ENCODE measurements at regions not wholly inside any gene's neighbourhood (a gene's known extent, or its start where the extent isn't known, plus 50 kb on each side); places are given as distances from the start of the nearest gene placed in this dataset.

DNA sequence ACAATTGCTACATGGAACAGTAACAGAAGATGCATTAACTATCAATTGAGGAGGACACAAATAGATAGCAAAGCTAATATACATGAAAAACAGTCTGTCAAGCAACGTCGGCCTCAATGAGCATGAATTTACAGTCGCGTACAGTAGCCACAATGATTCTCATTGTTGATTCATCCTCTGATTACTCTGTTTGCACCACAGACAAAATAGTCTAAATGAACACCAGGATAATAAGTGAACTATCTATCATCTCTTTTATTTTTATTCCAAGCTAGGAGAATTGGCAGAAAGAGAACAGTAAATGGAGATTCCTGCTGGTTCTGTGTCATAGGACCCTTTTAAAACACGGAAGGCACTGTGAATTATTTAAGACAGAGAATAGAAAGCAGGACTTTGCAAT lies 108.5 kb downstream of the EVX1 start:
- TF ChIP-seq EZH2phosphoT487 (IDR thresholded peaks at IDR 0.05; ENCODE audit: borderline replicate concordance, low read length), result no peak
- Histone ChIP-seq H3K36me3 (ENCODE audit: control insufficient read depth, low read length) (no peaks in the 10 kb centered on the region), H3K79me2 (ENCODE audit: control insufficient read depth, low read length) (no peaks in the 10 kb centered on the region), H3K4me2 (ENCODE audit: low read length) (no peak overlapping the region), H3K4me1 (ENCODE audit: control insufficient read depth, low read length) (no peaks in the 10 kb centered on the region), H3K27ac (ENCODE audit: low read depth, low read length) (no peak overlapping the region), H3K27me3 (ENCODE audit: control insufficient read depth, low read length) (peaks cover 27% of the 10 kb centered on the region), H3K4me3 (ENCODE audit: low read length) (no peak overlapping the region), H3K9me2 (replicated peaks; ENCODE audit: control insufficient read depth, low read length) (no peaks in the 10 kb centered on the region), H4K20me1 (ENCODE audit: control insufficient read depth, insufficient read depth, low read depth, low read length) (no peaks in the 10 kb centered on the region), H3F3A (ENCODE audit: control insufficient read depth, insufficient read depth) (no peaks in the 10 kb centered on the region), H3K9me3 (ENCODE audit: control insufficient read depth, insufficient read depth, low read length) (no peaks in the 10 kb centered on the region)

DNA sequence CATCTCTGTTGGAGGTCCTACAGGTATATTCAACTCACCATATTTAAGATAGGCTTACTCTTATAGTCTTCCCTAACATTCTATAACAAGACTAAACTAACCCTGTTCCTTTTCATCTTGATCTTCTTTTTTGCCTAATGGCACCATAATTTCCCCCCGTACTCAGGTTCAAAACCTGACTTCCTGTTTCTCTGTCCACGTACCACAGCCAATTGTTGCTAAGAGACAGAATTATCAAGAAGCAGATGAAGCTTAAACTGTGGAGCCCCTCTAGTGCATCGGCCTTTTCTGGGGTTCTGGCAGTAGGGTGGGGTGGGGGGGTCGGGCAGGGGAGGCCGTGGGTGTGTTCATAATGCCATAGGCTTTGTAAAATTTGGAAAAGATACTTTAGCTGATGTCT lies 109.2 kb downstream of the EVX1 start:
- H3K27ac ChIP-seq (ENCODE audit: low read depth, low read length), result no peak overlapping the region
- H3K36me3 ChIP-seq (ENCODE audit: control insufficient read depth, low read length), result no peaks in the 10 kb centered on the region
- H3K4me1 ChIP-seq (ENCODE audit: control insufficient read depth, low read length), result no peaks in the 10 kb centered on the region
- no peaks in the 10 kb centered on the region for H3K79me2 ChIP-seq (ENCODE audit: control insufficient read depth, low read length)
- no peaks in the 10 kb centered on the region for H3F3A ChIP-seq (ENCODE audit: control insufficient read depth, insufficient read depth)
- H3K9me2 ChIP-seq (replicated peaks; ENCODE audit: control insufficient read depth, low read length), result no peaks in the 10 kb centered on the region
- H3K4me2 ChIP-seq (ENCODE audit: low read length), result no peak overlapping the region
- TF ChIP-seq, protein P1, sequence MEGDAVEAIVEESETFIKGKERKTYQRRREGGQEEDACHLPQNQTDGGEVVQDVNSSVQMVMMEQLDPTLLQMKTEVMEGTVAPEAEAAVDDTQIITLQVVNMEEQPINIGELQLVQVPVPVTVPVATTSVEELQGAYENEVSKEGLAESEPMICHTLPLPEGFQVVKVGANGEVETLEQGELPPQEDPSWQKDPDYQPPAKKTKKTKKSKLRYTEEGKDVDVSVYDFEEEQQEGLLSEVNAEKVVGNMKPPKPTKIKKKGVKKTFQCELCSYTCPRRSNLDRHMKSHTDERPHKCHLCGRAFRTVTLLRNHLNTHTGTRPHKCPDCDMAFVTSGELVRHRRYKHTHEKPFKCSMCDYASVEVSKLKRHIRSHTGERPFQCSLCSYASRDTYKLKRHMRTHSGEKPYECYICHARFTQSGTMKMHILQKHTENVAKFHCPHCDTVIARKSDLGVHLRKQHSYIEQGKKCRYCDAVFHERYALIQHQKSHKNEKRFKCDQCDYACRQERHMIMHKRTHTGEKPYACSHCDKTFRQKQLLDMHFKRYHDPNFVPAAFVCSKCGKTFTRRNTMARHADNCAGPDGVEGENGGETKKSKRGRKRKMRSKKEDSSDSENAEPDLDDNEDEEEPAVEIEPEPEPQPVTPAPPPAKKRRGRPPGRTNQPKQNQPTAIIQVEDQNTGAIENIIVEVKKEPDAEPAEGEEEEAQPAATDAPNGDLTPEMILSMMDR (IDR thresholded peaks at IDR 0.05; ENCODE audit: low read depth, low read length, poor library complexity, severe bottlenecking), result no peak
- TF ChIP-seq EZH2phosphoT487 (IDR thresholded peaks at IDR 0.05; ENCODE audit: borderline replicate concordance, low read length), result no peak
- no peaks in the 10 kb centered on the region for H4K20me1 ChIP-seq (ENCODE audit: control insufficient read depth, insufficient read depth, low read depth, low read length)
- H3K4me3 ChIP-seq (ENCODE audit: low read length), result no peak overlapping the region
- H3K27me3 ChIP-seq (ENCODE audit: control insufficient read depth, low read length), result peaks cover 24% of the 10 kb centered on the region
- H3K9me3 ChIP-seq (ENCODE audit: control insufficient read depth, insufficient read depth, low read length), result no peaks in the 10 kb centered on the region

DNA sequence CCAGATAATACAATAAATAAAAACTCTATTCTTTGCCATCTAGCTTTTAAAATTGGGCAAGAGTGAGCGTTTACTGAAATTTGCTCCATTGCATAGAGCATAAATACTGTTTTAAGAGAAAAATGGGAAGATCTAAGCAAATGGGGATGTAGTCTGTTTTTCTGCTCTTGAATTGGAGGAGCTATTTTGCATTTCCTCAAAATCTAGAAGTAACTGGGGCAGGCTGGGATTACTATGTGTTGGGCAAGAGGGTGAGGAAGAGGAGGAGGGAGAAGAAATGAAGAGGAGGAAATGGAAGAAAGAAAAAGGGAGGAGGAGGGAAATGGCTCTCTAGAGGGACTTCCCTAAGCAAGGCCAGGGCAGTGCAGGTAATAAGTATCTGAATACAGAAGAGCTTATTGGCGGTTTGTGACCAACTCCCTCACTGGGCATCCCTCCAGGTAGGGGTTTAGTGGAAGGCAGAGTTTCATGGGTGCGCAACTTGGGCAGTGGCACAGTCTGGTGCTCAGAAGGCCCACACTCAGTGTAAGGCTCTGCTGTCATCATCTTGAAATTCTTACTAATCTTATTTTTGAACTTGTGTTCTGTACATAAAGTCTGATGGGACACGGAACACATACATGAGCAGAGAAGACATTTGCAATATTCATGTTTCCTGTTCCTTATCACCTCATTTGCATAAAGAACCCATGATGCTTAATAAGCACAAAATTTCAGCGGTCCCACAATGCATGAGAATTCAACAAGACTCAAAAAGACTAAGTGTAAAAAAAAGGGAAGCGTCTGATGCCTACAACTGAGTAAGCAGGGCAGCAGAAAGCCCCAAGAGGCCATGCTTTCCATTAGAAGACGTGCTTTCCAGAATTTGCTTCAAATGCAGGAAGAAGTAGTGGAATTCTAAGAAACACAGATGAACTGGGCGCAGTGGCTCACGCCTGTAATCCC lies 116.9 kb downstream of the EVX1 start:
- TF ChIP-seq EZH2phosphoT487 (IDR thresholded peaks at IDR 0.05; ENCODE audit: borderline replicate concordance, low read length), result no peak
- TF ChIP-seq, protein P1 (IDR thresholded peaks at IDR 0.05; ENCODE audit: low read depth, low read length, poor library complexity, severe bottlenecking), result no peak
- Histone ChIP-seq H3K4me3 (ENCODE audit: low read length) (no peak overlapping the region), H3F3A (ENCODE audit: control insufficient read depth, insufficient read depth) (no peaks in the 10 kb centered on the region), H3K9me3 (ENCODE audit: control insufficient read depth, insufficient read depth, low read length) (no peaks in the 10 kb centered on the region), H4K20me1 (ENCODE audit: control insufficient read depth, insufficient read depth, low read depth, low read length) (no peaks in the 10 kb centered on the region), H3K36me3 (ENCODE audit: control insufficient read depth, low read length) (no peaks in the 10 kb centered on the region), H3K27me3 (ENCODE audit: control insufficient read depth, low read length) (peaks cover 22% of the 10 kb centered on the region), H3K79me2 (ENCODE audit: control insufficient read depth, low read length) (no peaks in the 10 kb centered on the region), H3K27ac (ENCODE audit: low read depth, low read length) (no peak overlapping the region), H3K9me2 (replicated peaks; ENCODE audit: control insufficient read depth, low read length) (no peaks in the 10 kb centered on the region), H3K4me2 (ENCODE audit: low read length) (no peak overlapping the region), H3K4me1 (ENCODE audit: control insufficient read depth, low read length) (no peaks in the 10 kb centered on the region)

DNA sequence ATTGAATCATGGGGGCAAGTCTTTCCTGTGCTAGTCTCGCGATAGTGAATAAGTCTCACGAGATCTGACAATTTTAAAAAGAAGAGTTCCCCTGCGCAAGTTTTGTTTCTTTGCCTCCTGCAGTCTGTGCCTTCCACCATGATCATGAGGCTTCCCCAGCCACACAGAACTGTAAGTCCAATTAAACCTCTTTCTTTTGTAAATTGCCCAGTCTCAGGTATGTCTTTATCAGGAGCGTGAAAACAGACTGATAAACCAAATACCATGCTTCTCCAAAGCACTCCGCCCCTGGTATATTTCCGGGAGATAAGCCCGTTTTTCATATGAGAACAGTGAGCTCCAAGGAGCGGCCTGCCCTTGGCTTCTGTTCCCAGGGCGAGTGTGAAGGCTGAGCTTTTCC lies 118.9 kb downstream of the EVX1 start:
- Histone ChIP-seq H3K36me3 (ENCODE audit: control insufficient read depth, low read length) (no peaks in the 10 kb centered on the region), H3K9me2 (replicated peaks; ENCODE audit: control insufficient read depth, low read length) (no peaks in the 10 kb centered on the region), H3K79me2 (ENCODE audit: control insufficient read depth, low read length) (no peaks in the 10 kb centered on the region), H3K27ac (ENCODE audit: low read depth, low read length) (no peak overlapping the region), H3K4me1 (ENCODE audit: control insufficient read depth, low read length) (no peaks in the 10 kb centered on the region), H4K20me1 (ENCODE audit: control insufficient read depth, insufficient read depth, low read depth, low read length) (no peaks in the 10 kb centered on the region), H3K4me3 (ENCODE audit: low read length) (no peak overlapping the region), H3K4me2 (ENCODE audit: low read length) (no peak overlapping the region), H3K9me3 (ENCODE audit: control insufficient read depth, insufficient read depth, low read length) (no peaks in the 10 kb centered on the region), H3F3A (ENCODE audit: control insufficient read depth, insufficient read depth) (no peaks in the 10 kb centered on the region), H3K27me3 (ENCODE audit: control insufficient read depth, low read length) (peaks cover 27% of the 10 kb centered on the region)
- TF ChIP-seq, protein P1 (IDR thresholded peaks at IDR 0.05; ENCODE audit: low read depth, low read length, poor library complexity, severe bottlenecking), result no peak
- no peak for TF ChIP-seq EZH2phosphoT487 (IDR thresholded peaks at IDR 0.05; ENCODE audit: borderline replicate concordance, low read length)
